Breast epithelium (tissue), 4 donors: ENCODE measurements at regions not wholly inside any gene's neighbourhood (a gene's known extent, or its start where the extent isn't known, plus 50 kb on each side); places are given as distances from the start of the nearest gene placed in this dataset.
"Not testable (repeated sequence)": the region's sequence is repeated elsewhere in the genome, so short reads cannot be mapped to it uniquely, and the experiment has no call there.

Experiments used
- DNase-seq, 2 donors: peaks; one replicate each; pipeline ENCODE4 v3.0.0-alpha.2; 2019; ENCODE audit warnings: low spot score in 2 of 2
- H3K27ac ChIP-seq, 2 donors: fragments of 200-600 bp; sonication (generic) in 1 of 2; one replicate each; pipeline ENCODE4 v1.5.1; 2016 to 2019; ENCODE audit warnings: mild to moderate bottlenecking in 1 of 2
- H3K27me3 ChIP-seq, 2 donors: fragments of 200-600 bp; sonication (generic) in 1 of 2; one replicate each; pipeline versions ENCODE4 v1.5.1 to v1.6.0; 2017 to 2019; ENCODE audit warnings: control low read depth in 1 of 2, mild to moderate bottlenecking in 1 of 2
- H3K36me3 ChIP-seq: fragments of 200-600 bp; one replicate; pipeline ENCODE4 v1.5.1; 2019
- H3K4me1 ChIP-seq, 2 donors: fragments of 200-600 bp; sonication (generic); one replicate each; pipeline ENCODE4 v1.5.1; 2016 to 2019; ENCODE audit warnings: control low read depth in 1 of 2
- H3K4me3 ChIP-seq, 3 donors: fragments of 200-600 bp; sonication (generic); 1 replicate in 2 of 3; 2 replicates in 1 of 3; pipeline ENCODE4 v1.5.1; 2016 to 2019; ENCODE audit warnings: mild to moderate bottlenecking in 3 of 3, moderate library complexity in 2 of 3
- H3K9me3 ChIP-seq, 2 donors: fragments of 200-600 bp; sonication (generic) in 1 of 2; one replicate each; pipeline ENCODE4 v1.5.1; 2016 to 2019; ENCODE audit warnings: control low read depth in 1 of 2
- CTCF ChIP-seq, 3 donors: fragments of 450-650 bp; IDR thresholded peaks; one replicate each; pipeline ENCODE4 v1.5.1; 2016 to 2017; ENCODE audit warnings: antibody characterized with exemption in 3 of 3, mild to moderate bottlenecking in 3 of 3, moderate library complexity in 3 of 3
- POLR2A ChIP-seq: fragments of 450-650 bp; IDR thresholded peaks from one replicate; pipeline ENCODE4 v1.6.1; 2016; ENCODE audit warnings: antibody characterized with exemption, mild to moderate bottlenecking, moderate library complexity
- POLR2AphosphoS5 ChIP-seq, 3 donors: sonication (generic); formaldehyde crosslinking; IDR thresholded peaks; one replicate each; pipeline ENCODE4 v1.6.1; 2017; ENCODE audit warnings: antibody characterized with exemption in 3 of 3
- intact Hi-C: fragments of 100-400 bp; cut with DNase I; formaldehyde crosslinking; loops from one replicate; pipeline ENCODE4 v1.15.1; 2023; ENCODE audit warnings: low total_unique reads

GRCh38 chr6:19578481-19578880 lies 258.7 kb upstream of the ID4 start:
- Histone ChIP-seq H3K4me3 (no peak overlapping the region), H3K27me3 (no peaks in the 10 kb centered on the region), H3K9me3 (peaks cover 11 to 16% of the 10 kb centered on the region in 2 donors), H3K36me3 (no peaks in the 10 kb centered on the region), H3K27ac (no peak overlapping the region), H3K4me1 (no peaks in the 10 kb centered on the region)
- TF ChIP-seq POLR2A (no peak), CTCF (IDR thresholded peaks at IDR 0.05) (no peak), POLR2AphosphoS5 (IDR thresholded peaks at IDR 0.05) (no peak)
- intact Hi-C loops, result no loop called here
- DNase-seq, result no peak

GRCh38 chr6:19584207-19584606 lies 253.0 kb upstream of the ID4 start:
- H3K27ac ChIP-seq, H3K4me1 ChIP-seq, H3K9me3 ChIP-seq, H3K27me3 ChIP-seq, H3K36me3 ChIP-seq, intact Hi-C loops, DNase-seq, H3K4me3 ChIP-seq: not testable (repeated sequence)

GRCh38 chr6:19587238-19587942 lies 249.8 kb upstream of the ID4 start:
- TF ChIP-seq CTCF (IDR thresholded peaks at IDR 0.05) (no peak), POLR2A (no peak), POLR2AphosphoS5 (IDR thresholded peaks at IDR 0.05) (no peak)
- H3K27me3 ChIP-seq, result no peaks in the 10 kb centered on the region
- no peak for DNase-seq
- H3K4me1 ChIP-seq, result no peaks in the 10 kb centered on the region
- no peak overlapping the region for H3K27ac ChIP-seq
- no peaks in the 10 kb centered on the region for H3K9me3 ChIP-seq
- no peaks in the 10 kb centered on the region for H3K36me3 ChIP-seq
- no peak overlapping the region for H3K4me3 ChIP-seq
- intact Hi-C loops, result no loop called here

- intact Hi-C loops, result no loop called here
- no peak overlapping the region for H3K4me3 ChIP-seq
- H3K9me3 ChIP-seq, result no peaks in the 10 kb centered on the region
- TF ChIP-seq POLR2AphosphoS5 (IDR thresholded peaks at IDR 0.05) (no peak), CTCF (IDR thresholded peaks at IDR 0.05) (no peak), POLR2A (no peak)
- no peaks in the 10 kb centered on the region for H3K4me1 ChIP-seq
- DNase-seq, result no peak
- no peak overlapping the region for H3K27ac ChIP-seq
- no peaks in the 10 kb centered on the region for H3K36me3 ChIP-seq
- H3K27me3 ChIP-seq, result no peaks in the 10 kb centered on the region
Observed at GRCh38 chr6:19590501-19591131, 246.6 kb upstream of the ID4 start.

GRCh38 chr6:19597809-19598320 lies 239.3 kb upstream of the ID4 start:
- H3K9me3 ChIP-seq, result no peaks in the 10 kb centered on the region
- no peak for TF ChIP-seq POLR2AphosphoS5 (IDR thresholded peaks at IDR 0.05)
- no peak for TF ChIP-seq POLR2A
- no peak overlapping the region for H3K27ac ChIP-seq
- intact Hi-C loops, result no loop called here
- no peak overlapping the region for H3K4me3 ChIP-seq
- H3K36me3 ChIP-seq, result no peaks in the 10 kb centered on the region
- DNase-seq, result no peak
- no peaks in the 10 kb centered on the region for H3K27me3 ChIP-seq
- H3K4me1 ChIP-seq, result no peaks in the 10 kb centered on the region

GRCh38 chr6:19599796-19600464 lies 237.2 kb upstream of the ID4 start:
- no peak overlapping the region for H3K4me3 ChIP-seq
- no peak for DNase-seq
- H3K36me3 ChIP-seq, result no peaks in the 10 kb centered on the region
- H3K4me1 ChIP-seq, result no peaks in the 10 kb centered on the region
- no peaks in the 10 kb centered on the region for H3K27me3 ChIP-seq
- no peaks in the 10 kb centered on the region for H3K9me3 ChIP-seq
- H3K27ac ChIP-seq, result no peak overlapping the region
- TF ChIP-seq POLR2AphosphoS5 (IDR thresholded peaks at IDR 0.05) (no peak), POLR2A (no peak)
- intact Hi-C loops, result no loop called here
